ENCODE measurements at regions not wholly inside any gene's neighbourhood (a gene's known extent, or its start where the extent isn't known, plus 50 kb on each side); places are given as distances from the start of the nearest gene placed in this dataset.
"Not testable (repeated sequence)": the region's sequence is repeated elsewhere in the genome, so short reads cannot be mapped to it uniquely, and the experiment has no call there.

DNA sequence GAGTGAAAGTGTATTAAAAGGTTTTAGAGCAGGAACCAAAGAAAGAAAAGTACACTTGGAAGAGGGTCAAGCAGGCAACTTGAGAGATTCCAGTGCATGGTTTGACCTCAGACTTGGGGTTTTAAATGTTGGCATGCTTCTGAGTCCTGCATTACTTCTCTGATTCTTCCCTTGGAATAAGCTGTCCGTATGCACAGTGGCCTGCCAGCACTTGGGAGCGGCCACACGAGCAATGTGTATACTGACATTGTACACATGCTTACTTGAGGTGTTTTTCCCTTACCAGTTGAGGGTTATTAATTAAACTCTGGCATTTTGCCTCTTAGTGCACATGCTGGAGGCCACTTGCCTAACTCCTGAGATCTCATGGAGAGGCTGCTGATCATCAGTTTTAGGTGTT is 786.6 kb upstream of the RGS18 start:
- no peak for DNase-seq

DNA sequence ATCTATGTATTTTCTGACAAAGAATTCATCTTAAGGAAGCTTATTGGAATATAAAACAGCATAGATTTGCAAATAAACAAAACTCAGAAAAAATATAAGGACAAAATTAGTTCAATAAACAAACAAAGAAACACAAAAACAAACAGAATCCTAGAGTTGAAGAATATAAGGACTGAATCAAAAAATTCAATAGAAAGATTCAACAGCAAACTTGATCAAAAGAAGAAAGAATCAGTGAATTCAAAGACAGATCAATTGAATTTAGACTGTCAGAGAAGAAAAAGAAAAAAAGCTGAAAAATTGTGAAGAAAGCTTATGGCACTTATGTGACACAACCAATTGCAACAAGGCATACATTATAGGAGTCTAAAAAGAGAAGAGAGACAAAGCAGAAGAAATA is 770.0 kb upstream of the RGS18 start:
- no peak for DNase-seq

DNA sequence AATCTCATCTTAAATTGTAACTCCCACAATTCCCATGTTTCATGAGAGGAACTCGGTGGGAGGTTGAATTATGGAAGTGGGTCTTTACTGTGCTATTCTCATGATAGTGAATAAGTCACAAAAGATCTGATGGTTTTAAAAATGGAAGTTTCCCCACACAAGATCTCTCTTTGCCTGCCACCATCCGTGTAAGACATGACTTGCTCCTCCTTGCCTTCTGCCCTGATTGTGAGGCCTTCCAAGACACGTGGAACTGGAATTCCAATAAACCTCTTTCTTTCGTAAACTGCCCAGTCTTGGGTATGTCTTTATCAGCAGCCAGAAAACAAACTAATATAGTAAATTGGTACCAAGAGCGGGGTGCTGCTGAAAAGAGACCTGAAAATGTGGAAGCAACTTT is 761.6 kb upstream of the RGS18 start:
- no peak for DNase-seq

DNA sequence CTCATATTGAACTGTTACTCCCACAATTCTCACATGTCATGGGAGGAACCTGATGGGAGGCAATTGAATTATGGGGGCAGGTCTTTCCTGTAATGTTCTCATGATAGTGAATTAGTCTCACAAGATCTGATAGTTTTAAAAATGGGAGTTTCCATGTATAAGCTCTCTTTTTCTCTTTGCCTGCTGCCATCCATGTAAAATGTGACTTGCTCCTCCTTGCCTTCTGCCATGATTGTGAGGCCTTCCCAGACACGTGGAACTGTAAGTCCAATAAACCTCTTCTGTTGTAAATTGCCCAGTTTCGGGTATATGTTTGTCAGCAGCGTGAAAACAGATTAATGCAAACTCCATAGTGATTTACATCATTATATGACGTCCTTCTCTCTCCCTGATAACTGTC is 759.7 kb upstream of the RGS18 start:
- DNase-seq = no peak

DNA sequence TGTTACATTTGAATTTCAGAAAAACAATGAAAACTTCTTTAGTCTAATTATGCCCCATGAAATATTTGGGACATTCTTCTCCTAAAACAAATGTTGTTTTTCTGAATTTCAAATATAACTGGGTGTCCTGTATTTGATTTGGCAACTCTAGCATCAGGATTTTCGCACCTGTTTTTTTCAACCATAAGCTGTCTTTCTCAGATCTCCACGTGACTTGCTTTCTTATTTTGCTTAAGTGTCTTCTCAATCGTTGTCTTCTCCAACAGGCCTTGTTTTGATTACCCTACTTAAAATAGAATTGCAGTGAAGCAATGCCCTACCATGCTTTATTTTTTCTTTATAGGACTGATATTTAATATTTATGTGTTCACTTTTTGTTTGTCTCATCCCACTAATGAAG is 752.8 kb upstream of the RGS18 start:
- DNase-seq = no peak

DNA sequence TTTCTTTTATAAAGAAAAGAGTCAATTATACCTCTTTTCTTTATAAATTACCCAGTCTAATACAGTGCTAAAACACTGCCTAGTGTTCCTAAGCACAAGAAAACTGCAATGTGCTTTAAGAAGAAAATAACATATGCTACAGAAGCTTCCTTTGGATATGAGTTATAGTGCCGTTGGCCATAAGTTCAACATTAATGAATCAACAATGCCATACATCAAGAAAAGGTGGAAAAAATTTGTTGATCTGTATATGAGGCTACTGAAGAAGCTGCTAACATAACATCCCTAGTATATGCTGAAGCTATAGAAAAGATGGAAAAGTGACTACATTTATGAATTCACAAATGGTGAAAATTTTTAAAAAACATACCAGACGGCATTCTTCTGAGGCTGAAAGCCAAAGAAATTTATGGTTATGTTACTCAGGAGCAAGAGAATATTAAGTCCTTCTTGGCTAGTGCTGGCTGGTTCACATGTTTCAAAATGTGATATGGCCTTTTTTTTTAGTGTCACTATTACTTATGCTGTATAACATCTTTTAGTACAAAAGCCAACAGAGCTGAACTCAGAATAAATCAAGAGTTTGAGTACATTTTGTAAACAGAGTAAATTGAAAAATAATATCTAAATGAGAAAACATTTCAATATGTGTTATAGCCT is 743.2 kb upstream of the RGS18 start:
- DNase-seq = no peak

DNA sequence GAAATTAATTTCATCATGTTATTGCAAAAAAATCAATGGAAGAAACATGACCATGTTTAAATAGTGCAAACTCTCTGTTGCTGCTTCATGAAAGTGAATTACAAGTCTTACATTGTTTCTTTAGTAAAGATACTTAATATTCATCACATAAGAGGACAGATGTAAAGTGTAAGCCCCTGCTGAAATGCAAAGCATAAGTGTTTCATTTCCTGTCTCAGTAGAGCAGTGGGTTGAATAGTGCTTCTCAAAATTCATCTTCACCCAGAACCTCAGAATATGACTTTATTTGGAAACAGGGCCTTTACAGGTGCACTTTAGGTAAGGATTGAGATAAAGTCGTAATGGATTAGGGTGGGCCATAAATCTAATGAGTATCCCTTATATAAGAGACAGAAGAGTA is 738.4 kb upstream of the RGS18 start:
- no peak for DNase-seq

DNA sequence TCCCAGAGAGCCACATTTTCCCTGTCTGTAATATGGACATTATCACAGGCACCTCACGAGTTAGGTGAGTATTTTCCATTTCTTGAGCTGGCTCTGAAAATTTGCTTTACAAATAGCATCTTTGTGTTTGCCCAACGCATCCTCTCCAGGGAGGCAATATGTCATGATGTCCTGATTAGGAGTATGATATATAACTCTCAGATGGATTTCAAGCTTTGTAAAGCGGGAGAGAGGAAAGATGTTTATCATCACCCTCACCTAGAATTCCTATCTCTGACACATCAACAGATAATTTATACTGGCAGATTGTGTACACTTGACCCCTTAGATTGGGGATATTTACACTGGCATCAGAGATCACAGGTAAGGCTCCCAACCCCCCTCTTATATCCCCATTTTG is 730.7 kb upstream of the RGS18 start:
- DNase-seq = no peak

DNA sequence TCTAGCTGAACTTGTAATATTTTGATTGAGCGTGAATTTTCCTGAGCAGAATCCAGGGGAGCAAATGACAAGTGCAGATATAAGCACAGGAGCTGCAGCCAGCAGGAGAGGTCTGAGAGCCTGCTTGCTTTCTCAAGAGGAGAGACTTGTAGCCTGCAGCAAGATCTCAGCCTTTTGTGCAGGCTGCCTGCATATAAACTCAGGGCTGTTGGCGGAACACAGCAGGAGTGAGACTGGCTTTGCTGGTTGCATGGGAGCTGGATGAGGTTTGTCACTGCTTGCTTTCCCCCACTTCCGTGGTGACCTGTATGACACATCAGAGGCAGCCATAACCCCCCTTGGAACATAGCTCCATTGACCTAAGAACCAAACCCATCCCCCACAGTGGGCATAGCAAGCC is 725.4 kb upstream of the RGS18 start:
- no peak for DNase-seq

DNA sequence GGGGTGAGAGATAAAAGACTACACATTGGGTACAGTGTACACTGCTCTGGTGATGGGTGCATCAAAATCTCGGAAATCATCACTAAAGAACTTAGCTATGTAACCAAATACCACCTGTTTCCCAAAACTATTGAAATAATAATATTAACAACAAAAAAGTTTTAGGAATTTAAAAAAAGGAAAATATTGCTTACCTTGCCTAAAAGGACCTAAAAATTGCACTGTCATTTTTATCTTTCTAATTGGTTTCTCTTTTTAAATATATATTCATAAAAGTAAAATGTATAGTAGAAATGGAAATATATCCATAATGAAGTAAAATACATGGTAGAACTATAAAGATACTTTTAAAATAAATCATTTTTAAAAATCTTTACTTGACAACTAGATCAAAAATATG is 719.3 kb upstream of the RGS18 start:
- no peak for DNase-seq

DNA sequence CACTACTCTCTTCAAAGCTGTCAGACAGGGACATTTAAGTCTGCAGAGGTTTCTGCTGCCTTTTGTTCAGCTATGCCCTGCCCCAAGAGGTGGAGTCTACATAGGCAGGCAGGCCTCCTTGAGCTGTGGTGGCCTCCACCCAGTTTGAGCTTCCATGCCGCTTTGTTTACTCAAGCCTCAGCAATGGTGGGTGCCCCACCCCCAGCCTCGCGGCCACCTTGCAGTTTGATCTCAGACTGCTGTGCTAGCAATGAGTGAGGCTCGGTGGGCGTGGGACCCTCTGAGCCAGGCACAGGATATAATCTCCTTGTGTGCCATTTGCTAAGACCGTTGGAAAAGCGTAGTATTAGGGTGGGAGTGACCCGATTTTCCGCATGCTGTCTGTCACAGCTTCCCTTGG is 710.0 kb upstream of the RGS18 start:
- not testable (repeated sequence) for DNase-seq

DNA sequence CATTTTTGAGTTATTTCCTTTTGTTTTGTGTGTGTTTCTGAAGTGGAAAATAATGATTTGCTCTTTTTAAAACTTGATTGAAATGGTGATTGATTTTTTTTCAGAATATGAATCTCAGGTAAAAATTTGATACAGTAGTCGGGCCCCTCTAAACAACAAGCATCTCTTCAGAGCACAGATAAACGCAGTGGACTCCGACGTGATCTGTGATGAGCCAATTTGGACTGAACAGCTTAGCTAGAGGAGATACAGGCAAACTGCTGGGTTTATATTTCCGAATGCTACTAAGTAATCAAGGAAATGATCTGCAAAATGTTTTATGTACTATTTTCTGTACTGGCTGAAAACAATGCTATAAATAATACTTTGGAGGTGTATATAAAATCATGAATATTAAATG is 705.7 kb upstream of the RGS18 start:
- DNase-seq = no peak

DNA sequence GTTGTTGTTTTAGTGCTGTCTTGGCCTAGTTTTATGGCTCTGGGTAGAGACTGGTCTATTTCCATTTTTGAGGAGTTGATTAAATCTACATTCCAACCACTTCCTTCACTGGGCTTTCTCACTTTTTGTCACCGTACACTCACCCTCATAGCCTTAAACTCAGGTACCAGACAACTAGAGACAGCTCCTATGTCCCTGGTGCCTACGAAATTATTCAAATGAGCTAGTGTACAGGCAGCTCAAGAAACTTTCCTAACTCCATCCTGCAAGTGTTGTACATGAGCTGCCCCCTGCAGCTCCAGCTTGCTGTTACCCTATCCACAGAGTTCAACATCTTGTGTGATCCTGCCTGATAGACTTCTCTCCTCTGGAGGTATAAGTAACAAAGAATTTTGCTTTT is 704.8 kb upstream of the RGS18 start:
- no peak for DNase-seq

DNA sequence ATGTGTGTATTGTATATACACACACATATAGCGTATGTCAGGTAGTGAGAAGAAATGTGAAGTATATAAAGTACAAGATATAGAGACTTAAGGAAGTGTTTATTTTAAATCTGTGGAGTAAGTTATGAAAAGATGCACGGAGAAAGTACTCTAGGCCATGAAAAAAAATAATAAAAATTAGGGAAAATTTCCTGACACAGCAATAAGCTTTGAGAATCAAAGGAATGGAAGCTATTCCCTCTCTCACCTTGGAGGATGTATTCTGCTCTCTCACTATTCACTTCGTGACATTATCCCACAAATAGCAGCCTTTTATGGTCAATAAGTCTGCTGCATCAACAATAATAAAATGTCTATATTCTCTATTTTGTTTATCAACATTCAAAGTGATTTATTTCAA is 700.4 kb upstream of the RGS18 start:
- no peak for DNase-seq

DNA sequence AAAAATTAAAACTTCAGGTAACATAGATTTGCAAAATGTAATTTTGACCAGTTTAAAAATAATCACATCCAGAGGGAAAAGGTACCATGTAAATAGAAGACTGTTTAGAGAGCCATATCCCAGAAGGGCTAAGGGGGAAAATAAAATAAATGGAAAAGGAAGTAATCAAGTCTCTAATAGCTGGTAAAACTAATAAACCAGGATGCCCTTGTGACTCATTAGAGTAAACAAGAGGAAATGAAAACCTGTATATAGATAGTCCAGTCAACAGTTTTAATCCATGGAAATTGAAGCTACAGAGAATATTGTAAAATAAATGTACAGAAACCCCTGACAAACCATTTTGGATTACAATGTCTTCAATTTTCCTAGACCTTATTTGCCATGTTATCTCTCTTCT is 698.0 kb upstream of the RGS18 start:
- no peak for DNase-seq

DNA sequence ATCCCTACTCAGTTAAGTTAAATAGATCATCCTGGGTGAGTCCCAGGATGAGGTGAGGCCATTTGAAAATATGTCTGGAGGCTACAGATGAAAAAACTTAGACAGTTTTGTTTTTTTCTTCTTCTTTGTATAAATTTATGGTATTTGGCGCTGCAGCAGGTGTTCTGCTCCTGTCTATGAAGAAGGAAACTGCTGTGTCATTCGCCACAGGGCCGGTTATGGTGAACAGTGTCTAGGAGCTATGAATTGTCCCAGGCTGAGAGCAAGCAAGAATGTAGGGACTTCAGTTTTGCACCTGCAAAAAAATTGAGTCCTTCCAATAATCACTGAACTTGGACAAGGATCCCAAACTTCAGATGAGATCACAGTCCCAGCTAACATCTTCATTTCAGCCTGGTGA is 674.3 kb upstream of the RGS18 start:
- no peak for DNase-seq

DNA sequence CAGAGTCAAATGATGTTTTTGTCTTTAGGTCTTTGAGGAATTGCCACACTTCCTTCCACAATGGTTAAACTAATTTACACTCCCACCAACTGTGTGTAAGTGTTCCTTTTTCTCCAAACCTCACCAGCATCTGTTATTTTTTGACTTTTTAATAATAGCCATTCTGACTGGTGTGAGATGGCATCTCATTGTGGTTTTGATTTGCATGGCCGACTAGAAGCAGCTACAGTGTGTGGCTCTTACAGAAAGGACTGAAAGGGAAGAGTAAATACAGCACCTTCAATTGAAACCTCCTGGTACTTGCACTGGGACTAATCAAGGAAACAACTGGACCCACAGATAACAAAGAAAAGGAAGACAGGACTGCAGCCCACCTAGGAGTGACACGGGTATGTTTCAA is 668.0 kb upstream of the RGS18 start:
- peak in 1 of 2 experiments; percentile 1 for DNase-seq

DNA sequence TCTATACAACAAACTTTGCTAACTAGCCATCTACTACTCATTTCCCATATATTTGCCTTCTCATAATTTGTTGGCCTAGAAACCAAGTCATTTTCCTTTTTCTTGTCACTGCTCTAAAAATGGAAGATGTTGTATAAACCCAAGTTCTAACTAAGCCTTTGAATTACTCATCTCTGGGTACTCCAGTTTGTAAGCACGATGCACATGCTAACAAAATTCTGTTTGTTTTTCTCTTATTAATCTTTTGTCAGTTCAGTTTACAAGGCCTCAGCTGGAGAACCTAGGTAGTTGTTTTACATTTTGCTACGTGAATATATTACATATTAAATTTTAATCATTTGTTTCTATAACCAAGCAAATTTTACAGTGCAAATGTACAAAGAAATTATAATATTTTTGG is 663.2 kb upstream of the RGS18 start:
- DNase-seq = no peak

DNA sequence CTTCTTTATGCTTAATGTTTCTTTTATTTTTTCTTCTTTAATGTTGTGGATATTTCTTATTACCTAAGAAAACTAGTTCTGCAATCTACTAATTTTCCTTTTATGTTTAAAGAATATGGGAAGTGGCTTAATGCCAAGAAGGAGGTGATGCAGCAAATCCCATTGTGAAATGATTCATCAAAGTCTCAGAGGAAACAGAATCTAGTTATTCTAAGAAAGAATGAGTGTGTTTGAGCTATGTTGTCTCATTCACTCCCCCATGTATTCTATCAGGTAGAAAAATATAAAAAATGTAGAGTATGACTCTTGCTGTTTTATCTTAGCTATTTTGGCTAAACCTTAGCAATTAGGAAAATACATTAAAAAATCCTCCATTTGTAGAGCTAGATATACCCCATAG is 659.9 kb upstream of the RGS18 start:
- no peak for DNase-seq

DNA sequence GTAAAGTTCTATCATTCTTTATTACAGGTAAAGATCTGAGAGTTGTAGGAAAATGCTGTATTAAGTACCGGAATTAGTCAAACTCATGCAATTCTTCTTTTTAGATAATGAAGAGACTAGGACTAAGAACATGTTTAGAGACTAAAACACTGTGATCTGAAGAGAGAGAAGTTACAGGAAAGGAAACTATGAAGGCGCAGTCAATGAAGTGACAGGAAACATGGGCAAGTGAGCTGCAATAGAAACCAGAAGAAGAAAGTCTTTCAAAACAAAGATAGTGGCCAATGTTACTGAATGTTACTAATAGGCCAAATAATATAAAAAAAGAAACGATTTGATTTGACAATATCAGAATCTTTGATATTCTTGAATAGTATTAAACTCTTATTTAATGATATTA is 659.4 kb upstream of the RGS18 start:
- no peak for DNase-seq

DNA sequence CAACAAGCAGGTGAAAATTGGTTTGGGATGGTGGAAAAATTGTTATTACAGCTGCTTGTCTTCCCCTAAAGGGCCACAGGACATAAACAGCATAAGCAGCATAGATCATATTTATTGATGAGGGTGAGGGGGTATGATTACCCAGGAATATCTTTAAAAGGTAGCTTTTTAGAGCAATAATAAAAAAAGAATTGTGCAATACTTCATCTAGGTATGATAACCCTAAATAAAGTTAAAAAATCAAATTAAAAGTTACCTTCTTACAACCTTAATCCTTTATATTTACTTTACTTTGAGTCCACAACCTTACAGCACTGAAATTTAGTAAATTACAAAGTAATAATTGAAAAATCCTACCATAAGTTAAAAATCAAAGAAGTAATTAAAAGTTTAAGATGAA is 653.3 kb upstream of the RGS18 start:
- no peak for DNase-seq

DNA sequence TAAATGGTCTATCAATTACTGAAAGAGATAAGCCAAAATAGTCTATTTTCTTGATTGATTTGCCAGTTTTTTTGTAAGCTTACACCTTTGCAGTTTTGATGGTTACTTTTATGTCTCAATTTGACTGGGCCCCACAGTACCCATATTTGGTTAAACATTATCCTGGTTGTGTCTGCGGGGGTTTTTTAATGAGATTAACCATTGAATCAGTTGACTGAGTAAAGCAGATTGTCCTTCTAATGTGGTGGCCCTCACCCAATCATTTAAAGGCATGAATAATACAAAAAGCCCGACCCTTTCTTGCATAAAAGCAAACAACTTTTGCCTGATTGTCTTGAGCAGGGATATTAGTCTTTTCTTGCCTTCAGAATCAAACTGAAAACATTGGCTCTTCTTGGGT is 650.0 kb upstream of the RGS18 start:
- DNase-seq = no peak

DNA sequence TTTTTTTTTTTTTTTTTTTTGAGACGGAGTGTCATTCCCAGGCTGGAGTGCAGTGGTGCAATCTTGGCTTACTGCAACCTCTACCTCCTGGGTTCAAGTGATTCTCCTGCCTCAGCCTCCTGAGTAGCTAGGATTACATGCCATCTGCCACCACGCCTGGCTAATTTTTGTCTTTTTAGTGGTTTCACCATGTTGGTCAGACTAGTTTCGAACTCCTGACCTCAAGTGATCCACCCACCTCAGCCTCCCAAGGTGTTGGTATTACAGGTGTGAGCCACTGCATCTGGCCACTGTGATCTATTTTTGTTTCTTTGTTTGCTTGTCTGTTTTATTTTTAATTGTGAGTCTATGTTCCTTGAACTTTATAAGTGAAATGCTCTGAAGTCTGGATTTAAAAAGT is 646.8 kb upstream of the RGS18 start:
- not testable (repeated sequence) for DNase-seq

DNA sequence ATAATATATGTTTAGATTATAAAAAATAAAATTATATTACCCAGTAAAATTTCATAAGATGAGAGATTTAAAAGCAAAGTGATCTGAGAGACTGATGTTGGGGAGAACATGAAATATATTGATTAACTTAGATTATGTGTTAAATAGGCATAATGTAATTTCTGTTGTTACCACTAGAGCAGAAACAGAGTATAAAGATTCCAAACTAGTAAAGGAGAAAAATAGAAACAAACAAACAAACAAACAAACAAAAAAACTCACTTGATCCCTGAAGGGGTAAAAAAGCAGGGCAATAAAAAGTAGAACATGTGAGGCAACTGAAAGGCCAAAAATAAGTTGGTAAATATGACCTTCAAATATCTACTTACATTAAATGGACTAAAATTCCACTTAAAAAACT is 640.4 kb upstream of the RGS18 start:
- no peak for DNase-seq

DNA sequence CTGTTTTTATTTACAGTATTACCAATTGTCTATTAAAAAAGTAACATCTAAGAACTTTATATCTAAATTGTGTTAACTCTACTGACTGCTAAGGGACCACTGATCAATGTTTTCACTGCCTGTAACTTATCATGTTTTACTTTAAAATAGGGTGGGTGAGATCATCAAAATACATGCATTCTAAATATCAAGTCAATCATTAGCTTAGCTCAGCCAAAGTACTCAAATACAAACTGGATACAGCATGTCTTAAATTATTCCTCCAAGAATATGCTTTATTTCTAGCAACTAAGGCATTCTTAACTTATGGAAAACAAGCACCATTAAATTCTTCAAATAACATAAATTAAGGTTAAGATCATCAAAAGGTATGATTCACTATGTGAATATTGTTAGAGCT is 638.7 kb upstream of the RGS18 start:
- DNase-seq = no peak

DNA sequence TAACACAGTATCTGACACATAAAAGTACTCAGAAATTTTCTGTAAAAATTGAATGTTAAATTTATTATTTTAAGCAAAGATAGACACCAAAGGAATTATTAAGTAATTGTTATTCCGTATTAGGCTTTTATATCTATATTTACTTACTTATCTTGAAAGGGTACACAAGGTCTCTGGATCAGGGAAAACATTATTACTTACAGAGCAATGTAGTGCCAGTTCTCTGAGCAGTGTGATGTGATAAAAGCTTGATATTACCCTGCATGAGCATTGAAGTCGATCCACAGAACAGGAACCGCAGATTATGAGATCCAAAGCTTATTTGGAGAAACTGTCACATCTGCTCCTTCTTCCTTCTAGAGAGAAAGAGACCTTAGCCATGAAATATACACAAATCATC is 637.9 kb upstream of the RGS18 start:
- no peak for DNase-seq
